ENCODE measurements at regions not wholly inside any gene's neighbourhood (a gene's known extent, or its start where the extent isn't known, plus 50 kb on each side); places are given as distances from the start of the nearest gene placed in this dataset.

- no peaks in the 10 kb centered on the region for H3K9me3 ChIP-seq (ENCODE audit: low read depth, low read length)
- DNase-seq (ENCODE audit: low read depth, low spot score) = no peak
- no peak overlapping the region for H3K4me3 ChIP-seq
- TF ChIP-seq EZH2 (IDR thresholded peaks at IDR 0.05) = no peak
- TF ChIP-seq POLR2AphosphoS5 (IDR thresholded peaks at IDR 0.05; ENCODE audit: borderline replicate concordance, low read depth, low read length) = no peak
- TF ChIP-seq FOXP2 (optimal IDR thresholded peaks at IDR 0.05; ENCODE audit: control extremely low read depth, extremely low read length, insufficient read depth) = no peak
- no peaks in the 10 kb centered on the region for H3K36me3 ChIP-seq (ENCODE audit: insufficient read depth, low read length)
- no peak overlapping the region for H3K27ac ChIP-seq
- H3K9ac ChIP-seq (ENCODE audit: insufficient read length) = no peak overlapping the region
Observed at GRCh38 chr7:96495751-96496216, 173.9 kb upstream of the SLC25A13 start.

DNA sequence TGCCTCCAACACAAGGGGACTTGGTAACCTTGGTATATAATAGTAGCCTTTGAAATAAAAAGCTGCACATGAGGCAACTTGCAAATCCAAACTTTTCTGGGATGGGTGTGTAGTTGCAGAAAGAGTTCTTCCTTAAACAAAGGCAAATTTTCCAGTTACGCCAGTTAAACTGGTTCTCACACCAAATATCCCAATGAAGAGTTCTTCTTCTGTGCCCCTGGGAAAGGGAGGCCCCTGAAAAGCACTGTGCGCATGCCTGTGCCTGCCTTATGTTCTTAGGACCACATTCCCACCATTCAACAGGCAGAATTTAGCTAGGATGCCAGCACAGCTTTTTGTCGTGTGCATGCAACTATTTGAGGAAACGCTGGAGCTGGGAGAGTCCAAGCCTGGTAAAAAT, 164.8 kb upstream of the SLC25A13 start:
- TF ChIP-seq FOXP2 (optimal IDR thresholded peaks at IDR 0.05; ENCODE audit: control extremely low read depth, extremely low read length, insufficient read depth) (no peak), POLR2AphosphoS5 (IDR thresholded peaks at IDR 0.05; ENCODE audit: borderline replicate concordance, low read depth, low read length) (no peak), EZH2 (IDR thresholded peaks at IDR 0.05) (no peak)
- H3K9me3 ChIP-seq (ENCODE audit: low read depth, low read length) = no peaks in the 10 kb centered on the region
- no peak overlapping the region for H3K4me3 ChIP-seq
- DNase-seq (ENCODE audit: low read depth, low spot score) = no peak
- H3K9ac ChIP-seq (ENCODE audit: insufficient read length) = no peak overlapping the region
- no peak overlapping the region for H3K27ac ChIP-seq
- no peaks in the 10 kb centered on the region for H3K36me3 ChIP-seq (ENCODE audit: insufficient read depth, low read length)

GRCh38 chr7:96484845-96485244, 162.9 kb upstream of the SLC25A13 start:
- no peak overlapping the region for H3K4me3 ChIP-seq
- no peak for DNase-seq (ENCODE audit: low read depth, low spot score)
- TF ChIP-seq FOXP2 (optimal IDR thresholded peaks at IDR 0.05; ENCODE audit: control extremely low read depth, extremely low read length, insufficient read depth) = no peak
- TF ChIP-seq POLR2AphosphoS5 (IDR thresholded peaks at IDR 0.05; ENCODE audit: borderline replicate concordance, low read depth, low read length) = no peak
- TF ChIP-seq EZH2 (IDR thresholded peaks at IDR 0.05) = no peak

GRCh38 chr7:96484091-96484490, 162.2 kb upstream of the SLC25A13 start:
- no peak for DNase-seq (ENCODE audit: low read depth, low spot score)
- TF ChIP-seq FOXP2 (optimal IDR thresholded peaks at IDR 0.05; ENCODE audit: control extremely low read depth, extremely low read length, insufficient read depth) = no peak
- TF ChIP-seq EZH2 (IDR thresholded peaks at IDR 0.05) = no peak
- TF ChIP-seq POLR2AphosphoS5 (IDR thresholded peaks at IDR 0.05; ENCODE audit: borderline replicate concordance, low read depth, low read length) = no peak
- Histone ChIP-seq H3K4me3 (no peak overlapping the region), H3K9ac (ENCODE audit: insufficient read length) (no peak overlapping the region), H3K9me3 (ENCODE audit: low read depth, low read length) (no peaks in the 10 kb centered on the region), H3K27ac (no peak overlapping the region), H3K36me3 (ENCODE audit: insufficient read depth, low read length) (no peaks in the 10 kb centered on the region)

More at GRCh38 chr7:96484845-96485244, 162.9 kb upstream of the SLC25A13 start:
- Histone ChIP-seq H3K9me3 (ENCODE audit: low read depth, low read length) (no peaks in the 10 kb centered on the region), H3K27ac (no peak overlapping the region), H3K36me3 (ENCODE audit: insufficient read depth, low read length) (no peaks in the 10 kb centered on the region), H3K9ac (ENCODE audit: insufficient read length) (no peak overlapping the region)

- no peaks in the 10 kb centered on the region for H3K36me3 ChIP-seq (ENCODE audit: insufficient read depth, low read length)
- H3K27ac ChIP-seq = no peak overlapping the region
- H3K9ac ChIP-seq (ENCODE audit: insufficient read length) = no peak overlapping the region
- no peak for DNase-seq (ENCODE audit: low read depth, low spot score)
- no peak overlapping the region for H3K4me3 ChIP-seq
- TF ChIP-seq FOXP2 (optimal IDR thresholded peaks at IDR 0.05; ENCODE audit: control extremely low read depth, extremely low read length, insufficient read depth) (no peak), POLR2AphosphoS5 (IDR thresholded peaks at IDR 0.05; ENCODE audit: borderline replicate concordance, low read depth, low read length) (no peak), EZH2 (IDR thresholded peaks at IDR 0.05) (no peak)
- H3K9me3 ChIP-seq (ENCODE audit: low read depth, low read length) = no peaks in the 10 kb centered on the region
Observed at GRCh38 chr7:96481796-96482195, 159.9 kb upstream of the SLC25A13 start.

GRCh38 chr7:96479015-96479645, 157.2 kb upstream of the SLC25A13 start:
- H3K9me3 ChIP-seq (ENCODE audit: low read depth, low read length) = no peaks in the 10 kb centered on the region
- no peak for TF ChIP-seq FOXP2 (optimal IDR thresholded peaks at IDR 0.05; ENCODE audit: control extremely low read depth, extremely low read length, insufficient read depth)
- no peak for TF ChIP-seq POLR2AphosphoS5 (IDR thresholded peaks at IDR 0.05; ENCODE audit: borderline replicate concordance, low read depth, low read length)
- no peak for TF ChIP-seq EZH2 (IDR thresholded peaks at IDR 0.05)
- DNase-seq (ENCODE audit: low read depth, low spot score) = no peak

DNA sequence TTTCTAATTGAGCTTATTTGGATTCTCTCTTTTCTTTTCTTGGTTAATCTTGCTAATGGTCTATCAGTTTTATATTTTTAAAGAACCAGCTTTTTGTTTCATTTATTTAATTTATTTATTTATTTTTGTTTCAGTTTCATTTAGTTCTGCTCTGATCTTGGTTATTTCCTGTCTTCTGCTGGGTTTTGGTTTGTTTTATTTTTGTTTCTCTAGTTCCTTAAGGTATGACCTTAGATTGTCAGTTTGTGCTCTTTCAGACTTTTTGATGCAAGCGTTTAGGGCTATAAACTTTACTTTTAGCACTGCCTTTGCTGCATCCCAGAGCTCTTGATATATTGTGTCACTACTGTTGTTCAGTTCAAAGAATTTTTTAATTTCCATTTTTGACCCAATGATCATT, 149.7 kb upstream of the SLC25A13 start:
- Histone ChIP-seq H3K9ac (ENCODE audit: insufficient read length) (no peak overlapping the region), H3K36me3 (ENCODE audit: insufficient read depth, low read length) (no peaks in the 10 kb centered on the region), H3K9me3 (ENCODE audit: low read depth, low read length) (no peaks in the 10 kb centered on the region), H3K4me3 (no peak overlapping the region), H3K27ac (no peak overlapping the region)
- no peak for DNase-seq (ENCODE audit: low read depth, low spot score)
- TF ChIP-seq FOXP2 (optimal IDR thresholded peaks at IDR 0.05; ENCODE audit: control extremely low read depth, extremely low read length, insufficient read depth) (no peak), POLR2AphosphoS5 (IDR thresholded peaks at IDR 0.05; ENCODE audit: borderline replicate concordance, low read depth, low read length) (no peak), EZH2 (IDR thresholded peaks at IDR 0.05) (no peak)

More at GRCh38 chr7:96479015-96479645, 157.2 kb upstream of the SLC25A13 start:
- Histone ChIP-seq H3K27ac (no peak overlapping the region), H3K4me3 (no peak overlapping the region), H3K9ac (ENCODE audit: insufficient read length) (no peak overlapping the region), H3K36me3 (ENCODE audit: insufficient read depth, low read length) (no peaks in the 10 kb centered on the region)

DNA sequence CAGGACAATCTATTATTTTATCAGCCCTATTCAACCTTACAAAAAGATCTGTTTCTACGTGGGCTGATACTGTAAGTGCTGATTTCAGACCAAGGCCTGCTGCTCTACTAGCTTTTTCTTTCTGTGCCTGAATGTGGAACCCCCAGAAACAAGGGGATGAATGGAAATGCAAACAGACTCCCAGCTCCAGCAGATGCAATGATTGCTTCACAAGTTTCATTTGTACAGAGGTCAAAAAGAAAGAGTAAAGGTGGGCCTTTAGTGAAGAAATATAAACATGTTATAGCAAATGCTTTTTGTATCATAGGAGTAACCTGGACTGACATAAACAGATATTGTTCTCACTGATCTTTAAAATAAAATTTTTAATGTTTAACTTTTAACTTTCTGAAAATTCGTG, 130.2 kb upstream of the SLC25A13 start:
- no peaks in the 10 kb centered on the region for H3K9me3 ChIP-seq (ENCODE audit: low read depth, low read length)
- H3K36me3 ChIP-seq (ENCODE audit: insufficient read depth, low read length) = no peaks in the 10 kb centered on the region
- TF ChIP-seq POLR2AphosphoS5 (IDR thresholded peaks at IDR 0.05; ENCODE audit: borderline replicate concordance, low read depth, low read length) = no peak
- no peak for TF ChIP-seq EZH2 (IDR thresholded peaks at IDR 0.05)
- no peak for TF ChIP-seq FOXP2 (optimal IDR thresholded peaks at IDR 0.05; ENCODE audit: control extremely low read depth, extremely low read length, insufficient read depth)
- H3K9ac ChIP-seq (ENCODE audit: insufficient read length) = no peak overlapping the region
- no peak for DNase-seq (ENCODE audit: low read depth, low spot score)
- H3K4me3 ChIP-seq = no peak overlapping the region
- H3K27ac ChIP-seq = no peak overlapping the region

GRCh38 chr7:96449094-96449493, 127.2 kb upstream of the SLC25A13 start:
- no peak for TF ChIP-seq POLR2AphosphoS5 (IDR thresholded peaks at IDR 0.05; ENCODE audit: borderline replicate concordance, low read depth, low read length)
- TF ChIP-seq EZH2 (IDR thresholded peaks at IDR 0.05) = no peak
- no peak for TF ChIP-seq FOXP2 (optimal IDR thresholded peaks at IDR 0.05; ENCODE audit: control extremely low read depth, extremely low read length, insufficient read depth)
- no peak for DNase-seq (ENCODE audit: low read depth, low spot score)
- no peak overlapping the region for H3K27ac ChIP-seq
- no peak overlapping the region for H3K4me3 ChIP-seq
- no peak overlapping the region for H3K9ac ChIP-seq (ENCODE audit: insufficient read length)
- H3K36me3 ChIP-seq (ENCODE audit: insufficient read depth, low read length) = no peaks in the 10 kb centered on the region
- H3K9me3 ChIP-seq (ENCODE audit: low read depth, low read length) = no peaks in the 10 kb centered on the region

Data from SK-N-MC (cell line).